Esophagus (tissue), 2 donors: ENCODE measurements at regions not wholly inside any gene's neighbourhood (a gene's known extent, or its start where the extent isn't known, plus 50 kb on each side); places are given as distances from the start of the nearest gene placed in this dataset.

ENCODE experiments used
- H3K27ac ChIP-seq, 2 donors: one replicate each; pipeline ENCODE4 v1.5.1; 2013; ENCODE audit warnings: low read depth in 2 of 2, mild to moderate bottlenecking in 2 of 2, inconsistent platforms in 1 of 2, low read length in 1 of 2, moderate library complexity in 1 of 2
- H3K27me3 ChIP-seq, 2 donors: one replicate each; pipeline ENCODE4 v1.6.1; 2013; ENCODE audit warnings: low read length in 2 of 2, control low read depth in 1 of 2, mild to moderate bottlenecking in 1 of 2; ENCODE audit not compliant: insufficient read depth in 2 of 2, control insufficient read depth in 1 of 2
- H3K36me3 ChIP-seq, 2 donors: one replicate each; pipeline ENCODE4 v1.6.1; 2013; ENCODE audit warnings: low read length in 1 of 2; ENCODE audit not compliant: control insufficient read depth in 2 of 2, insufficient read depth in 2 of 2
- H3K4me1 ChIP-seq, 2 donors: one replicate each; pipeline ENCODE4 v1.6.1; 2013; ENCODE audit warnings: low read length in 1 of 2; ENCODE audit not compliant: control insufficient read depth in 2 of 2, insufficient read depth in 2 of 2
- H3K4me3 ChIP-seq, 2 donors: one replicate each; pipeline ENCODE4 v1.5.1; 2013; ENCODE audit warnings: low read length in 2 of 2, mild to moderate bottlenecking in 2 of 2, low read depth in 1 of 2, moderate library complexity in 1 of 2
- H3K9me3 ChIP-seq, 2 donors: one replicate each; pipeline ENCODE4 v1.6.1; 2013; ENCODE audit warnings: mild to moderate bottlenecking in 2 of 2, low read depth in 1 of 2, low read length in 1 of 2, moderate library complexity in 1 of 2; ENCODE audit not compliant: control insufficient read depth in 2 of 2, insufficient read depth in 1 of 2
- WGBS, 2 donors: extraction: QIAGEN DNeasy Blood & Tissue Kit; methylation state at CpG; one replicate each; pipeline ENCODE4 v1.1.7; 2013; 5-methylcytosine and 5-hydroxymethylcytosine counted together
- donor health status: healthy with polysubstance abuse.
- donor health status: Bipolar disorder and iron deficiency.

DNA sequence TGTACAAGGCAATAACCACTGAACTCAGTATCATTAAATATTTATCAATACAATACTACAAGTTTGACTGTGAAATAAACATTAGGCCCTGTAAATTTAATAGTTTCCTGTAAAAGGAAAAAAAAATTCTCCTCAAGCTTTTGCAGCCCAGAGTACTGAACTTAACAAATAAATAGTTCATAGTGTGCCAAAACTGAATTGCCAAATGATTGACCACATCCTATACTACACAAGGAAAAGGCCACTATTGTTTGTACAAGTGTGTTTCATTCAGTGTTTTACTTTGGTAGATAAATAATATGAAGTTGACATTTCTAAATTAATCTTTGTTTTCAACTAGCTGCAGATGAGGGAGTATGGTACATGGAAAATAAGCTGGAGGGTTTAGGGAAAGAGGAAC is 379.6 kb downstream of the FLRT2 start:
- H3K27ac ChIP-seq = no peak overlapping the region
- no peaks in the 10 kb centered on the region for H3K36me3 ChIP-seq
- H3K4me1 ChIP-seq = no peaks in the 10 kb centered on the region
- H3K9me3 ChIP-seq = peaks cover 2% of the 10 kb centered on the region in 2 donors
- no peak overlapping the region for H3K4me3 ChIP-seq
- no peaks in the 10 kb centered on the region for H3K27me3 ChIP-seq

- H3K4me3 ChIP-seq = no peak overlapping the region
Observed at GRCh38 chr14:85907536-85907935, 377.6 kb downstream of the FLRT2 start.

DNA sequence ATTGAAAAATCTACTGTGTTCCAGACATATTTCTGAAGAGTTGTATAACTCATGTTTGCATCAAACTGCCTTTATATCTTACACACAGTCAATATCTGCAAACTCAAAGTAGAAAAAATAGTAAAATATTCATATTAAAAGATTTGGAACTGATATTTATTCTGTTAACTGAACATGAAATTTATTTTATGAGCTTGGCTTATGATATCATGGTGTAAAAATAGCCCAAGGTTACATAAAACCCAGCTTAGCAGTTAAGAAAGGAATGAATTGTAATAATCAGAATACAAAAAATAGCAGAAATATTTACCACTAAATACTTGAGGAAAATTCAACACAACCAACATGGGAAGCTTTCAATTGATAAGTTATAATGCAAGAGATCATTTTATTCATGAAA is 367.9 kb downstream of the FLRT2 start:
- Histone ChIP-seq H3K27ac (no peak overlapping the region), H3K9me3 (no peaks in the 10 kb centered on the region), H3K36me3 (no peaks in the 10 kb centered on the region), H3K4me3 (no peak overlapping the region), H3K27me3 (no peaks in the 10 kb centered on the region), H3K4me1 (no peaks in the 10 kb centered on the region)

More at GRCh38 chr14:85907536-85907935, 377.6 kb downstream of the FLRT2 start:
- 49 to 51% methylated on average over 2 of the region's 2 CpGs for WGBS, 2 donors
- peaks cover 2% of the 10 kb centered on the region in 2 donors for H3K9me3 ChIP-seq
- H3K4me1 ChIP-seq = no peaks in the 10 kb centered on the region
- H3K27ac ChIP-seq = no peak overlapping the region
- no peaks in the 10 kb centered on the region for H3K27me3 ChIP-seq
- H3K36me3 ChIP-seq = no peaks in the 10 kb centered on the region

GRCh38 chr14:85895603-85896002 is 365.7 kb downstream of the FLRT2 start:
- Histone ChIP-seq H3K4me1 (no peaks in the 10 kb centered on the region), H3K27ac (no peak overlapping the region), H3K4me3 (no peak overlapping the region), H3K36me3 (no peaks in the 10 kb centered on the region), H3K9me3 (no peaks in the 10 kb centered on the region), H3K27me3 (no peaks in the 10 kb centered on the region)
- WGBS, 2 donors = 67 to 73% methylated on average over 1 of the region's 1 CpG

GRCh38 chr14:85892251-85892650 is 362.3 kb downstream of the FLRT2 start:
- Histone ChIP-seq H3K36me3 (no peaks in the 10 kb centered on the region), H3K9me3 (no peaks in the 10 kb centered on the region), H3K27ac (no peak overlapping the region), H3K4me1 (no peaks in the 10 kb centered on the region), H3K4me3 (no peak overlapping the region), H3K27me3 (no peaks in the 10 kb centered on the region)
- WGBS, 2 donors = 81 to 82% methylated on average over 4 of the region's 4 CpGs

DNA sequence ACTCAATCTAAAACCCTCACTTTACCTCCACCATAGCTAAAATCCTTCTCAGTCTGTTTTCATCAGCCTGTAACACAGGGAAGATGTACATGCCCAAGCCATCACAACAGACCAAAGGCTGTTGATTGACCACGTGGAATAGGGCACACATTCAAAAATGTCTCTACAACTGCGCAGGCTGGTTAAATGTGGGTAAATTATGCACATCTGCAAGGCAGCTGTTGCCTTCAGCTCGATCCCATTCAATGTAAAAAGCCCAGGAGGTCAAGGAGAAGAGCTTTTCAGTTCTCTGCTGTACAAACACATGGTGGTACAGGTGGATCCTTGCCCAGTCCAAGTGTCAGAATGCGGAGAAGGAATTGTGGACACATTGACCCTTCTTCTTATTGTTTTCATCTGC is 354.0 kb downstream of the FLRT2 start:
- H3K36me3 ChIP-seq = no peaks in the 10 kb centered on the region
- H3K9me3 ChIP-seq = no peaks in the 10 kb centered on the region
- no peak overlapping the region for H3K27ac ChIP-seq
- H3K27me3 ChIP-seq = no peaks in the 10 kb centered on the region
- no peak overlapping the region for H3K4me3 ChIP-seq
- 60 to 63% methylated on average over 4 of the region's 4 CpGs for WGBS, 2 donors
- H3K4me1 ChIP-seq = no peaks in the 10 kb centered on the region

GRCh38 chr14:85883101-85883500 is 353.2 kb downstream of the FLRT2 start:
- no peak overlapping the region for H3K27ac ChIP-seq
- no peaks in the 10 kb centered on the region for H3K36me3 ChIP-seq
- no peaks in the 10 kb centered on the region for H3K27me3 ChIP-seq
- no peak overlapping the region for H3K4me3 ChIP-seq
- no peaks in the 10 kb centered on the region for H3K4me1 ChIP-seq
- H3K9me3 ChIP-seq = no peaks in the 10 kb centered on the region

DNA sequence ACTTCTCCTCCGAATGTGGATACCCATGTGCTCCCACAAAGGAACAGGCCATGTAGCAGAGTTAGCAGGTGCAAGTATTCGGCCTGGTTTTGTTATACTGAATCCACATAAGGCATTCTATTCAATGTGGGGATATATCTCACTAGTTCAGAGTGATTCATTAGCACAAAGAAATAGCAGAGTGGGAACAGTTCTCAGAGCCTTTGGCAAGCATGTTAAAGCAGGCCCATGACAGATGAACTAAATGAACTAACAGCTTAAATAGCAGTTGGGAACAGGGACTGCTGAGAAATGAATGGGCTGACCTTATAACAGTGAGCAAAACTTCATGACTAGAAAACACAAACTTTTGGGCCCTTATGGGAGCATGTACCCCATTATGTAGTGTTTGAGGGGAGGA is 352.0 kb downstream of the FLRT2 start:
- Histone ChIP-seq H3K4me3 (no peak overlapping the region), H3K27me3 (no peaks in the 10 kb centered on the region), H3K4me1 (no peaks in the 10 kb centered on the region), H3K9me3 (no peaks in the 10 kb centered on the region), H3K36me3 (no peaks in the 10 kb centered on the region), H3K27ac (no peak overlapping the region)
- 77 to 86% methylated on average over 2 of the region's 2 CpGs for WGBS, 2 donors

- Histone ChIP-seq H3K36me3 (no peaks in the 10 kb centered on the region), H3K4me3 (no peak overlapping the region), H3K27me3 (no peaks in the 10 kb centered on the region), H3K27ac (no peak overlapping the region), H3K9me3 (no peaks in the 10 kb centered on the region), H3K4me1 (no peaks in the 10 kb centered on the region)
- WGBS, 2 donors = 87% methylated on average over 7 of the region's 7 CpGs
Observed at GRCh38 chr14:85878874-85879273, 348.9 kb downstream of the FLRT2 start.

DNA sequence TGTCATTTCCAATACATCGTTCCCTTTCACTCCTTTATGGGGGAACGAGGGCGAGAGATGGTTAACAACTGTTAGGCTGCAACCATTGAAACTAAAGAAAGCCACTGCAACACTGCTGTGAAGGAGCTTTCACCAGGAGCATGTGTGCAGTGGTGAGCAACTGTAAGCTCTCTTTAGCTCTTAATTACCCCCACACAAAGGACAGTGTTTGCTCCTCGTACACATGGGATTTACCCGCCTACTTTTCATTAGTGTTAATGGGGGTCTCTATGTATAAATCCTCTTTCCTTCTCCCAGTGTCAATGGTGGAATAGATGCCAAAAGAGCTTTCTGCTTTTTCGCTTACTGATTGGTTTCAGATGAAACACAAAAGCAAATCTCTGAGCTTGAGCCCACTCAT is 343.1 kb downstream of the FLRT2 start:
- Histone ChIP-seq H3K4me1 (no peaks in the 10 kb centered on the region), H3K27ac (no peak overlapping the region), H3K36me3 (no peaks in the 10 kb centered on the region), H3K27me3 (no peaks in the 10 kb centered on the region), H3K9me3 (no peaks in the 10 kb centered on the region), H3K4me3 (no peak overlapping the region)
- 74 to 76% methylated on average over 6 of the region's 6 CpGs for WGBS, 2 donors
